ENCODE measurements at regions not wholly inside any gene's neighbourhood (a gene's known extent, or its start where the extent isn't known, plus 50 kb on each side); places are given as distances from the start of the nearest gene placed in this dataset.

- DNase-seq (ENCODE audit: low spot score in 2 of 2): no peak
- no peak for TF ChIP-seq POLR2A (IDR thresholded peaks at IDR 0.05)
- no peak for TF ChIP-seq CTCF (IDR thresholded peaks at IDR 0.05)
- TF ChIP-seq POLR2AphosphoS5 (IDR thresholded peaks at IDR 0.05): no peak
- no peak for TF ChIP-seq EP300 (IDR thresholded peaks at IDR 0.05)
- 58% methylated on average over 2 of the region's 2 CpGs for WGBS
- no peak overlapping the region for H3K4me3 ChIP-seq
- H3K36me3 ChIP-seq: no peaks in the 10 kb centered on the region
- no peaks in the 10 kb centered on the region for H3K27me3 ChIP-seq
- no peak overlapping the region for H3K27ac ChIP-seq
- H3K9me3 ChIP-seq: no peaks in the 10 kb centered on the region
- H3K4me1 ChIP-seq: peaks cover 8% of the 10 kb centered on the region
Observed at GRCh38 chr11:27234961-27235360, 128.1 kb downstream of the CCDC34 start.

- Histone ChIP-seq H3K27me3 (no peaks in the 10 kb centered on the region), H3K9me3 (no peaks in the 10 kb centered on the region), H3K4me3 (no peak overlapping the region), H3K4me1 (peaks cover 15% of the 10 kb centered on the region), H3K27ac (peak overlapping the region; percentile 10), H3K36me3 (no peaks in the 10 kb centered on the region)
- 64% methylated on average over 10 of the region's 10 CpGs for WGBS
- no peak for TF ChIP-seq POLR2A (IDR thresholded peaks at IDR 0.05)
- TF ChIP-seq POLR2AphosphoS5 (IDR thresholded peaks at IDR 0.05): peak in 1 of 3 donors; percentile 40
- no peak for TF ChIP-seq CTCF (IDR thresholded peaks at IDR 0.05)
- no peak for TF ChIP-seq EP300 (IDR thresholded peaks at IDR 0.05)
- DNase-seq (ENCODE audit: low spot score in 2 of 2): no peak
Observed at GRCh38 chr11:27234043-27234668, 128.9 kb downstream of the CCDC34 start.

GRCh38 chr11:27233654-27234042 lies 129.4 kb downstream of the CCDC34 start:
- TF ChIP-seq POLR2AphosphoS5 (IDR thresholded peaks at IDR 0.05): no peak
- TF ChIP-seq EP300 (IDR thresholded peaks at IDR 0.05): no peak
- TF ChIP-seq CTCF (IDR thresholded peaks at IDR 0.05): no peak
- TF ChIP-seq POLR2A (IDR thresholded peaks at IDR 0.05): no peak
- Histone ChIP-seq H3K4me1 (peaks cover 15% of the 10 kb centered on the region), H3K27ac (peak overlapping the region; percentile 10), H3K27me3 (no peaks in the 10 kb centered on the region), H3K36me3 (no peaks in the 10 kb centered on the region), H3K9me3 (no peaks in the 10 kb centered on the region), H3K4me3 (no peak overlapping the region)
- no peak for DNase-seq (ENCODE audit: low spot score in 2 of 2)
- WGBS: 68% methylated on average over 3 of the region's 3 CpGs

- Histone ChIP-seq H3K9me3 (no peaks in the 10 kb centered on the region), H3K4me3 (no peak overlapping the region), H3K27me3 (no peaks in the 10 kb centered on the region), H3K36me3 (no peaks in the 10 kb centered on the region), H3K27ac (peak overlapping the region; percentile 18), H3K4me1 (peaks cover 27% of the 10 kb centered on the region)
- no peak for DNase-seq (ENCODE audit: low spot score in 2 of 2)
- TF ChIP-seq EP300 (IDR thresholded peaks at IDR 0.05) (no peak), POLR2AphosphoS5 (IDR thresholded peaks at IDR 0.05) (no peak), POLR2A (IDR thresholded peaks at IDR 0.05) (no peak), CTCF (IDR thresholded peaks at IDR 0.05) (no peak)
- WGBS: 39% methylated on average over 6 of the region's 6 CpGs
Observed at GRCh38 chr11:27231530-27231929, 131.5 kb downstream of the CCDC34 start.

GRCh38 chr11:27230192-27230572 lies 132.8 kb downstream of the CCDC34 start:
- 86% methylated on average over 1 of the region's 1 CpG for WGBS
- no peaks in the 10 kb centered on the region for H3K36me3 ChIP-seq
- H3K27ac ChIP-seq: no peak overlapping the region
- no peak overlapping the region for H3K4me3 ChIP-seq
- no peaks in the 10 kb centered on the region for H3K27me3 ChIP-seq
- H3K9me3 ChIP-seq: no peaks in the 10 kb centered on the region
- peaks cover 27% of the 10 kb centered on the region for H3K4me1 ChIP-seq
- TF ChIP-seq CTCF (IDR thresholded peaks at IDR 0.05) (no peak), POLR2AphosphoS5 (IDR thresholded peaks at IDR 0.05) (no peak), EP300 (IDR thresholded peaks at IDR 0.05) (no peak), POLR2A (IDR thresholded peaks at IDR 0.05) (no peak)
- no peak for DNase-seq (ENCODE audit: low spot score in 2 of 2)

Measured in suprapubic skin (tissue), 4 donors.